NT2/D1 (cell line): ENCODE measurements at regions not wholly inside any gene's neighbourhood (a gene's known extent, or its start where the extent isn't known, plus 50 kb on each side); places are given as distances from the start of the nearest gene placed in this dataset.

Source experiments
- DNase-seq: peaks from one replicate; pipeline ENCODE4 v3.0.0-alpha.2; 2011; ENCODE audit warnings: low read depth, low spot score
- H3K27me3 ChIP-seq: 2 replicates; pipeline ENCODE4 v1.6.0; 2011; ENCODE audit warnings: mild to moderate bottlenecking; ENCODE audit not compliant: insufficient read length, insufficient read depth
- H3K36me3 ChIP-seq: 2 replicates; pipeline ENCODE4 v1.6.1; 2011; ENCODE audit warnings: mild to moderate bottlenecking, low read length, mixed read lengths; ENCODE audit not compliant: insufficient read depth, insufficient read length
- H3K4me1 ChIP-seq: 2 replicates; pipeline ENCODE4 v1.5.1; 2011; ENCODE audit not compliant: insufficient read depth, insufficient read length
- H3K4me3 ChIP-seq: 2 replicates; pipeline ENCODE4 v1.5.1; 2011; ENCODE audit warnings: low read depth; ENCODE audit not compliant: insufficient read length
- H3K9ac ChIP-seq: 2 replicates; pipeline ENCODE4 v1.6.0; 2011; ENCODE audit warnings: low read depth; ENCODE audit not compliant: insufficient read length
- H3K9me3 ChIP-seq: 2 replicates; pipeline ENCODE4 v1.5.1; 2011; ENCODE audit warnings: mild to moderate bottlenecking, low read length; ENCODE audit not compliant: insufficient read depth
- SUZ12 ChIP-seq: IDR thresholded peaks from 2 replicates; pipeline ENCODE4 v1.6.1; 2011; ENCODE audit not compliant: insufficient read length, insufficient read depth; ENCODE audit errors: extremely low read depth
- YY1 ChIP-seq: IDR thresholded peaks from 2 replicates; pipeline ENCODE4 v1.6.1; 2011; ENCODE audit not compliant: insufficient read length, insufficient read depth
- ZNF274 ChIP-seq: IDR thresholded peaks from 2 replicates; pipeline ENCODE4 v1.6.1; 2011; ENCODE audit warnings: mild to moderate bottlenecking, low read depth, low read length

GRCh38 chr4:166363198-166363597 is 490.2 kb downstream of the TLL1 start:
- Histone ChIP-seq H3K9me3 (no peaks in the 10 kb centered on the region), H3K27me3 (no peaks in the 10 kb centered on the region), H3K9ac (no peak overlapping the region), H3K4me3 (no peak overlapping the region), H3K36me3 (no peaks in the 10 kb centered on the region), H3K4me1 (no peaks in the 10 kb centered on the region)
- TF ChIP-seq SUZ12 (no peak), YY1 (no peak), ZNF274 (no peak)
- no peak for DNase-seq

GRCh38 chr4:166366012-166366411 is 493.0 kb downstream of the TLL1 start:
- no peaks in the 10 kb centered on the region for H3K36me3 ChIP-seq
- H3K9me3 ChIP-seq: no peaks in the 10 kb centered on the region
- H3K4me3 ChIP-seq: no peak overlapping the region
- no peaks in the 10 kb centered on the region for H3K4me1 ChIP-seq
- no peak for DNase-seq
- TF ChIP-seq YY1 (no peak), SUZ12 (no peak), ZNF274 (no peak)
- no peaks in the 10 kb centered on the region for H3K27me3 ChIP-seq
- H3K9ac ChIP-seq: no peak overlapping the region

- Histone ChIP-seq H3K36me3 (no peaks in the 10 kb centered on the region), H3K9ac (no peak overlapping the region), H3K27me3 (no peaks in the 10 kb centered on the region), H3K4me1 (no peaks in the 10 kb centered on the region), H3K9me3 (peaks cover 19% of the 10 kb centered on the region), H3K4me3 (no peak overlapping the region)
- DNase-seq: no peak
- TF ChIP-seq ZNF274 (no peak), YY1 (no peak)
These were observed 504.5 kb downstream of the TLL1 start for GRCh38 chr4:166377578-166377977.

GRCh38 chr4:166386491-166387360 is 513.7 kb downstream of the TLL1 start:
- no peak for DNase-seq

GRCh38 chr4:166391501-166391900 is 518.5 kb downstream of the TLL1 start:
- H3K9me3 ChIP-seq: no peaks in the 10 kb centered on the region

More at GRCh38 chr4:166386491-166387360, 513.7 kb downstream of the TLL1 start:
- H3K4me1 ChIP-seq: no peaks in the 10 kb centered on the region
- no peaks in the 10 kb centered on the region for H3K36me3 ChIP-seq
- no peak overlapping the region for H3K4me3 ChIP-seq
- H3K9ac ChIP-seq: no peak overlapping the region
- no peaks in the 10 kb centered on the region for H3K9me3 ChIP-seq
- TF ChIP-seq SUZ12: no peak
- TF ChIP-seq YY1: no peak
- TF ChIP-seq ZNF274: no peak
- H3K27me3 ChIP-seq: no peaks in the 10 kb centered on the region

GRCh38 chr4:166399021-166399420 is 526.0 kb downstream of the TLL1 start:
- no peak for DNase-seq
- Histone ChIP-seq H3K4me3 (no peak overlapping the region), H3K9me3 (no peaks in the 10 kb centered on the region), H3K4me1 (no peaks in the 10 kb centered on the region), H3K36me3 (no peaks in the 10 kb centered on the region), H3K27me3 (no peaks in the 10 kb centered on the region), H3K9ac (no peak overlapping the region)
- TF ChIP-seq YY1 (no peak), SUZ12 (no peak), ZNF274 (no peak)

More at GRCh38 chr4:166391501-166391900, 518.5 kb downstream of the TLL1 start:
- Histone ChIP-seq H3K4me3 (no peak overlapping the region), H3K4me1 (no peaks in the 10 kb centered on the region), H3K27me3 (no peaks in the 10 kb centered on the region), H3K9ac (no peak overlapping the region), H3K36me3 (no peaks in the 10 kb centered on the region)
- no peak for DNase-seq
- no peak for TF ChIP-seq SUZ12
- no peak for TF ChIP-seq YY1
- TF ChIP-seq ZNF274: no peak

- no peaks in the 10 kb centered on the region for H3K9me3 ChIP-seq
- no peak for DNase-seq
- no peaks in the 10 kb centered on the region for H3K4me1 ChIP-seq
- no peak for TF ChIP-seq YY1
- no peak for TF ChIP-seq SUZ12
- no peak for TF ChIP-seq ZNF274
- no peak overlapping the region for H3K9ac ChIP-seq
- no peak overlapping the region for H3K4me3 ChIP-seq
- no peaks in the 10 kb centered on the region for H3K27me3 ChIP-seq
- no peaks in the 10 kb centered on the region for H3K36me3 ChIP-seq
These were observed 527.3 kb downstream of the TLL1 start for GRCh38 chr4:166400270-166400894.
